SH-SY5Y (cell line): ENCODE measurements at regions not wholly inside any gene's neighbourhood (a gene's known extent, or its start where the extent isn't known, plus 50 kb on each side); places are given as distances from the start of the nearest gene placed in this dataset.
A peak's percentile ranks its signal among the peaks of the same experiment; 100 is the strongest.

Experiments used
- GATA2 ChIP-seq: IDR thresholded peaks from 2 replicates; pipeline ENCODE4 v1.6.1; 2011; ENCODE audit warnings: mild to moderate bottlenecking, low read depth, low read length
- GATA3 ChIP-seq: IDR thresholded peaks from 2 replicates; pipeline ENCODE4 v1.6.1; 2011; ENCODE audit warnings: low read depth, mild to moderate bottlenecking, low read length, moderate library complexity

GRCh38 chr2:183868153-183868552, 730.2 kb upstream of the ZNF804A start:
- TF ChIP-seq GATA2 (peak; percentile 56), GATA3 (no peak)
